ENCODE measurements at regions not wholly inside any gene's neighbourhood (a gene's known extent, or its start where the extent isn't known, plus 50 kb on each side); places are given as distances from the start of the nearest gene placed in this dataset.

DNA sequence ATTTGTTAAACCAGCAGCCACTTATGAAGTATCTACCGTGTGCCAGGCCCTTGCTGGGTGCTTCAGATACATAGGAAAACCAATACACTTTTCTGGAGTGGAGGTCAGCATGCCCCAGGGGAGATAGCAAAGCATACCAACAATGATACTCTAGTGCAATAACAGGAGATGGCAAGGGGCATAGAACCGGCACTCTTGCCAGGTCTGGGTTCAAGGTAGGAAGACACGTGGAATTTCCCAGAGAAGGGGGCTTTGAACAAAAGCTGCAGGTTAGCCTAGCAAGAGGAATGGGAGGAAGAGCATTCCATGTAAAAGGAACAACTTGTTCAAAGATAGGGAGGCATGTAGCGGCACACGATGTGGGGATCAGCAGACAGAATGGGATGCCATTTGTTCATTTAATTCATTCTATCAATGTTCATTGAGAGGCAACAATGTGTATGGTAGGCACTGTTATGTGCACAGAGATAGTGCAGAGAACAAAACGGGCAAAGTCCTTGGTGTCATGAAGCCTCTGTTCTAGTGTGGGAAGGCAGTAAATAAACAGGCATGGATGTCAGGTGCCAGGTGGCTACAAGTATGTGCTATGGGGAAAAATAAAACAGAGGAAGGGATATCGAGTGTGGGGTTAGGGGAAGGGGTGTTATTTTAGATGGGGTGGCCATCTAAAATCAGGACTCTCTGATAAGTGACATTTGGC lies 162.6 kb upstream of the E2F8 start:
- TF ChIP-seq, protein P1, sequence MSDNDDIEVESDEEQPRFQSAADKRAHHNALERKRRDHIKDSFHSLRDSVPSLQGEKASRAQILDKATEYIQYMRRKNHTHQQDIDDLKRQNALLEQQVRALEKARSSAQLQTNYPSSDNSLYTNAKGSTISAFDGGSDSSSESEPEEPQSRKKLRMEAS (IDR thresholded peaks at IDR 0.05; ENCODE audit: low read depth, low read length), result no peak
- TF ChIP-seq NFIC (IDR thresholded peaks at IDR 0.05; ENCODE audit: low read depth, low read length), result no peak
- no peak for TF ChIP-seq HCFC1 (IDR thresholded peaks at IDR 0.05; ENCODE audit: low read length)
- TF ChIP-seq USF2 (IDR thresholded peaks at IDR 0.05; ENCODE audit: borderline replicate concordance, low read depth, low read length), result no peak
- TF ChIP-seq SIN3A (IDR thresholded peaks at IDR 0.05; ENCODE audit: low read depth, low read length), result no peak
- TF ChIP-seq MTA2 (IDR thresholded peaks at IDR 0.05; ENCODE audit: low read depth), result no peak
- TF ChIP-seq STAT1 (conservative IDR thresholded peaks at IDR 0.05), result no peak
- TF ChIP-seq RAD51 (IDR thresholded peaks at IDR 0.05), result no peak
- TF ChIP-seq, protein P2, sequence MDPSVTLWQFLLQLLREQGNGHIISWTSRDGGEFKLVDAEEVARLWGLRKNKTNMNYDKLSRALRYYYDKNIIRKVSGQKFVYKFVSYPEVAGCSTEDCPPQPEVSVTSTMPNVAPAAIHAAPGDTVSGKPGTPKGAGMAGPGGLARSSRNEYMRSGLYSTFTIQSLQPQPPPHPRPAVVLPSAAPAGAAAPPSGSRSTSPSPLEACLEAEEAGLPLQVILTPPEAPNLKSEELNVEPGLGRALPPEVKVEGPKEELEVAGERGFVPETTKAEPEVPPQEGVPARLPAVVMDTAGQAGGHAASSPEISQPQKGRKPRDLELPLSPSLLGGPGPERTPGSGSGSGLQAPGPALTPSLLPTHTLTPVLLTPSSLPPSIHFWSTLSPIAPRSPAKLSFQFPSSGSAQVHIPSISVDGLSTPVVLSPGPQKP (IDR thresholded peaks at IDR 0.05; ENCODE audit: low read depth, low read length), result no peak
- TF ChIP-seq EP300 (IDR thresholded peaks at IDR 0.05; ENCODE audit: borderline replicate concordance in 1 of 2, control insufficient read depth in 1 of 2, low read depth in 2 of 2, low read length in 2 of 2), result no peak

Data from GM12878 (cell line).